HEK293 (cell line): ENCODE measurements at regions not wholly inside any gene's neighbourhood (a gene's known extent, or its start where the extent isn't known, plus 50 kb on each side); places are given as distances from the start of the nearest gene placed in this dataset.
A peak's percentile ranks its signal among the peaks of the same experiment; 100 is the strongest.
"Not testable (repeated sequence)": the region's sequence is repeated elsewhere in the genome, so short reads cannot be mapped to it uniquely, and the experiment has no call there.

ENCODE experiments used
- CTCF ChIA-PET: fragments of 350-600 bp; formaldehyde crosslinking; extraction: SDS; loops from one replicate; lab custom pipeline; 2021; ENCODE audit warnings: antibody characterized with exemption; lab: Yijun Ruan, JAX
- POLR2A ChIA-PET: fragments of 300-600 bp; formaldehyde crosslinking; extraction: SDS; loops from one replicate; lab custom pipeline; 2020; ENCODE audit warnings: antibody characterized with exemption, inconsistent platforms; lab: Yijun Ruan, JAX
- H3K27ac ChIP-seq: fragments of 200-500 bp; sonication (Bioruptor generic); 2 replicates; pipeline ENCODE4 v1.5.1; 2014; ENCODE audit warnings: low read depth, low read length, control low read depth, inconsistent platforms; ENCODE audit errors: extremely low read depth
- H3K36me3 ChIP-seq, 2 experiments: fragments of 200-500 bp in 1 of 2; sonication (Bioruptor generic) in 1 of 2; 1 replicate in 1 of 2; 2 replicates in 1 of 2; pipeline ENCODE4 v1.5.1; 2014 to 2017; ENCODE audit warnings: inconsistent platforms in 2 of 2, low read length in 2 of 2; ENCODE audit not compliant: control insufficient read depth in 2 of 2, insufficient read depth in 1 of 2
- H3K4me1 ChIP-seq: fragments of 200-500 bp; sonication (Bioruptor generic); 2 replicates; pipeline ENCODE4 v1.5.1; 2014; ENCODE audit warnings: mild to moderate bottlenecking, low read length, inconsistent platforms; ENCODE audit not compliant: control insufficient read depth, insufficient read depth
- H3K4me3 ChIP-seq: 2 replicates; pipeline ENCODE4 v1.5.1; 2011; ENCODE audit warnings: low read depth, mild to moderate bottlenecking, control low read depth, low read length, moderate library complexity
- H3K9me3 ChIP-seq: fragments of 200-500 bp; sonication (Bioruptor generic); 2 replicates; pipeline ENCODE4 v1.5.1; 2014; ENCODE audit warnings: low read depth, low read length, inconsistent platforms; ENCODE audit not compliant: control insufficient read depth, insufficient read depth
- CTCF ChIP-seq: fragments of 450-650 bp; formaldehyde crosslinking; IDR thresholded peaks from 2 replicates; pipeline ENCODE4 v1.5.1; 2016; ENCODE audit warnings: missing biosample characterization, missing genetic modification characterization
- KLF9 ChIP-seq: fragments of 450-650 bp; formaldehyde crosslinking; IDR thresholded peaks from 2 replicates; pipeline ENCODE4 v1.5.1; 2016; ENCODE audit warnings: missing biosample characterization, missing genetic modification characterization, low read depth
- REPIN1 ChIP-seq: fragments of 450-650 bp; formaldehyde crosslinking; IDR thresholded peaks from 2 replicates; pipeline ENCODE4 v1.5.1; 2017; ENCODE audit warnings: missing biosample characterization, missing genetic modification characterization, low read depth
- SCRT1 ChIP-seq: fragments of 450-650 bp; formaldehyde crosslinking; IDR thresholded peaks from 2 replicates; pipeline ENCODE4 v1.5.1; 2016; ENCODE audit warnings: missing biosample characterization, missing genetic modification characterization, borderline replicate concordance
- TRIM28 ChIP-seq: IDR thresholded peaks from 2 replicates; pipeline ENCODE4 v1.6.1; 2011; ENCODE audit warnings: low read length, control low read depth, borderline replicate concordance
- YY2 ChIP-seq: fragments of 450-650 bp; formaldehyde crosslinking; IDR thresholded peaks from 2 replicates; pipeline ENCODE4 v1.5.1; 2016; ENCODE audit warnings: missing biosample characterization, missing genetic modification characterization
- ZNF19 ChIP-seq: fragments of 450-650 bp; formaldehyde crosslinking; IDR thresholded peaks from 2 replicates; pipeline ENCODE4; 2016; ENCODE audit warnings: missing biosample characterization, missing genetic modification characterization, low read depth
- ZNF24 ChIP-seq: fragments of 450-650 bp; formaldehyde crosslinking; IDR thresholded peaks from 2 replicates; pipeline ENCODE4 v1.5.1; 2016; ENCODE audit warnings: missing biosample characterization, missing genetic modification characterization
- ZNF248 ChIP-seq: fragments of 450-650 bp; formaldehyde crosslinking; IDR thresholded peaks from 2 replicates; pipeline ENCODE4 v1.5.1; 2017; ENCODE audit warnings: missing biosample characterization, missing genetic modification characterization
- ZNF26 ChIP-seq: fragments of 450-650 bp; formaldehyde crosslinking; IDR thresholded peaks from 2 replicates; pipeline ENCODE4 v1.5.1; 2016; ENCODE audit warnings: missing biosample characterization, missing genetic modification characterization
- ZNF311 ChIP-seq: fragments of 450-650 bp; formaldehyde crosslinking; IDR thresholded peaks from 2 replicates; pipeline ENCODE4 v1.5.1; 2017; ENCODE audit warnings: missing biosample characterization, missing genetic modification characterization, borderline replicate concordance
- ZNF354C ChIP-seq: fragments of 450-650 bp; formaldehyde crosslinking; IDR thresholded peaks from 2 replicates; pipeline ENCODE4 v1.5.1; 2016; ENCODE audit warnings: missing biosample characterization, missing genetic modification characterization, low read depth, borderline replicate concordance
- ZNF362 ChIP-seq: fragments of 450-650 bp; formaldehyde crosslinking; IDR thresholded peaks from 2 replicates; pipeline ENCODE4 v1.5.1; 2016; ENCODE audit warnings: missing biosample characterization, missing genetic modification characterization
- ZNF366 ChIP-seq: fragments of 450-650 bp; formaldehyde crosslinking; conservative IDR thresholded peaks from 2 replicates; pipeline ENCODE4 v1.5.1; 2016; ENCODE audit warnings: missing biosample characterization, missing genetic modification characterization
- ZNF473 ChIP-seq: fragments of 450-650 bp; formaldehyde crosslinking; IDR thresholded peaks from 2 replicates; pipeline ENCODE4 v1.5.1; 2017; ENCODE audit warnings: missing biosample characterization, missing genetic modification characterization
- ZNF600 ChIP-seq: fragments of 450-650 bp; formaldehyde crosslinking; IDR thresholded peaks from 2 replicates; pipeline ENCODE4 v1.5.1; 2016; ENCODE audit warnings: missing biosample characterization, missing genetic modification characterization
- ZNF654 ChIP-seq: fragments of 450-650 bp; formaldehyde crosslinking; IDR thresholded peaks from 2 replicates; pipeline ENCODE4 v1.5.1; 2016; ENCODE audit warnings: low read depth, missing biosample characterization, missing genetic modification characterization
- ZNF664 ChIP-seq: fragments of 450-650 bp; formaldehyde crosslinking; IDR thresholded peaks from 2 replicates; pipeline ENCODE4 v1.5.1; 2016; ENCODE audit warnings: missing biosample characterization, missing genetic modification characterization
- ZNF785 ChIP-seq: fragments of 450-650 bp; formaldehyde crosslinking; IDR thresholded peaks from 2 replicates; pipeline ENCODE4 v1.5.1; 2016; ENCODE audit warnings: missing biosample characterization, missing genetic modification characterization
- ZNF843 ChIP-seq: fragments of 450-650 bp; formaldehyde crosslinking; IDR thresholded peaks from 2 replicates; pipeline ENCODE4 v1.5.1; 2016; ENCODE audit warnings: missing biosample characterization, missing genetic modification characterization

GRCh38 chr14:106061877-106062500, 535.6 kb downstream of the TMEM121 start:
- CTCF ChIA-PET: interaction anchor here (0.6 to 1.8 kb wide), 11 partner anchors 9 to 139 kb away, joined by 3 to 8 read pairs (median 3); no protein-coding TSS in a partner anchor
- H3K9me3 ChIP-seq, H3K36me3 ChIP-seq, H3K27ac ChIP-seq, POLR2A ChIA-PET, H3K4me3 ChIP-seq, H3K4me1 ChIP-seq: not testable (repeated sequence)
- TF ChIP-seq ZNF654 (peak; percentile 28), CTCF (tag by site-specific recombination) (0 out of 2 replicates have a peak, but pooled peaks have one; percentile 40)

- POLR2A ChIA-PET: no interaction called here
These were observed 536.3 kb downstream of the TMEM121 start for GRCh38 chr14:106062502-106063272.

GRCh38 chr14:106067935-106068334, 541.6 kb downstream of the TMEM121 start:
- POLR2A ChIA-PET: no interaction called here
- Histone ChIP-seq H3K9me3 (no peaks in the 10 kb centered on the region; the same call in 1 of the 2 replicates), H3K4me3 (no peak overlapping the region)
- TF ChIP-seq KLF9 (no peak), ZNF311 (tag by site-specific recombination) (no peak), ZNF654 (no peak), ZNF843 (tag by site-specific recombination) (no peak), TRIM28 (no peak), ZNF248 (tag by site-specific recombination) (no peak), ZNF366 (no peak)
- TF ChIP-seq, all 188 proteins: peak for 0
- Histone ChIP-seq H3K27ac (no peak overlapping the region), H3K4me1 (no peaks in the 10 kb centered on the region), H3K36me3 (no peaks in the 10 kb centered on the region)
- CTCF ChIA-PET: interaction anchor here (0.7 to 1.5 kb wide), 2 partner anchors 10 to 11 kb away, joined by 3 read pairs; no protein-coding TSS in a partner anchor

More at GRCh38 chr14:106062502-106063272, 536.3 kb downstream of the TMEM121 start:
- Histone ChIP-seq H3K27ac (no peak overlapping the region), H3K4me3 (no peak overlapping the region), H3K4me1 (no peaks in the 10 kb centered on the region), H3K36me3 (no peaks in the 10 kb centered on the region), H3K9me3 (no peaks in the 10 kb centered on the region; the same call in 1 of the 2 replicates)
- CTCF ChIA-PET: interaction anchor here (0.6 to 1.3 kb wide), 9 partner anchors 9 to 381 kb away, joined by 3 to 9 read pairs (median 3); no protein-coding TSS in a partner anchor
- TF ChIP-seq REPIN1 (tag by site-specific recombination) (no peak), ZNF24 (tag by site-specific recombination) (no peak), ZNF354C (no peak)
- TF ChIP-seq, all 188 proteins: peak for 0

GRCh38 chr14:106069804-106070625, 543.6 kb downstream of the TMEM121 start:
- Histone ChIP-seq H3K4me3 (no peak overlapping the region), H3K9me3 (no peaks in the 10 kb centered on the region; the same call in 1 of the 2 replicates), H3K4me1 (no peaks in the 10 kb centered on the region), H3K27ac (no peak overlapping the region), H3K36me3 (no peaks in the 10 kb centered on the region)
- POLR2A ChIA-PET: no interaction called here
- TF ChIP-seq ZNF664 (tag by site-specific recombination) (no peak), ZNF26 (tag by site-specific recombination) (no peak), SCRT1 (tag by site-specific recombination) (no peak), ZNF19 (tag by site-specific recombination) (no peak), ZNF362 (tag by site-specific recombination) (no peak), YY2 (tag by site-specific recombination) (no peak), ZNF473 (tag by site-specific recombination) (no peak), ZNF785 (tag by site-specific recombination) (no peak), ZNF600 (tag by site-specific recombination) (no peak)
- CTCF ChIA-PET: interaction anchor here (0.7 kb wide), 1 partner anchor 12 kb away, joined by 3 read pairs; no protein-coding TSS in a partner anchor
